Colonic mucosa (tissue), 4 donors: ENCODE measurements at regions not wholly inside any gene's neighbourhood (a gene's known extent, or its start where the extent isn't known, plus 50 kb on each side); places are given as distances from the start of the nearest gene placed in this dataset.

Experiments
- DNase-seq: peaks from one replicate; pipeline ENCODE4 v3.0.0-alpha.2; 2020
- H3K27ac ChIP-seq: fragments of 200-600 bp; one replicate; pipeline ENCODE4 v1.8.0; 2021
- H3K27me3 ChIP-seq: fragments of 200-600 bp; one replicate; pipeline ENCODE4 v1.8.0; 2021
- H3K36me3 ChIP-seq: fragments of 200-600 bp; one replicate; pipeline ENCODE4 v1.8.0; 2021
- H3K4me1 ChIP-seq: fragments of 200-600 bp; one replicate; pipeline ENCODE4 v1.8.0; 2021; ENCODE audit warnings: mild to moderate bottlenecking
- H3K4me3 ChIP-seq: fragments of 200-600 bp; one replicate; pipeline ENCODE4 v1.8.0; 2021
- H3K9ac ChIP-seq, 2 donors: one replicate each; pipeline ENCODE4 v1.7.0; 2013; ENCODE audit warnings: control low read depth in 2 of 2, low read depth in 2 of 2, low read length in 2 of 2
- H3K9me3 ChIP-seq: fragments of 200-600 bp; one replicate; pipeline ENCODE4 v1.8.0; 2021
- intact Hi-C: fragments of 100-400 bp; cut with DNase I; formaldehyde crosslinking; loops from one replicate; pipeline ENCODE4 v1.14.1; 2022
- TF ChIP-seq, protein P1 (sequence below): fragments of 200-600 bp; IDR thresholded peaks from one replicate; pipeline ENCODE4 v1.8.0; 2022; ENCODE audit warnings: antibody characterized with exemption, mild to moderate bottlenecking
- donor health status: healthy.
- donor health status: DM: no; HTN: no; CAD: no.
- donor health status: DM: no; HTN: no; CAD: no.

DNA sequence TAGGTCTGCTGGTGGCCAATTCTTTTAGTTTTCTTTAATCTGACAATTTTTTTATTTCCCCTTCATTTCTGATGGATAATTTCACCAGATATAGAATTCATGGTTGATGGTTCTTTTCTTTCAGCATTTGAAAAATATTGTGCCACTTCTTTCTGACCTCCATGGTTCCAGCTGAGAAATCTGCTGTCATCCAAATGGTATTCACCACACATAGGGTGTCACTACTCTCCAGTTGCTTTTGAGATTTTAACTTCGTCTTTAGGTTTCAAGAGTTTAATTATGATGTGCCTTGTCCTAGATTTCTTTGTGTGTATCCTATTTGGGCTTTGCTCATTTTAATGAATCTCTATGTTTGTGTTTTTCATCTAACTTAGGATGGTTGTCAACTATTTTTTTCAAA, 488.6 kb upstream of the HS6ST1 start:
- TF ChIP-seq, protein P1, sequence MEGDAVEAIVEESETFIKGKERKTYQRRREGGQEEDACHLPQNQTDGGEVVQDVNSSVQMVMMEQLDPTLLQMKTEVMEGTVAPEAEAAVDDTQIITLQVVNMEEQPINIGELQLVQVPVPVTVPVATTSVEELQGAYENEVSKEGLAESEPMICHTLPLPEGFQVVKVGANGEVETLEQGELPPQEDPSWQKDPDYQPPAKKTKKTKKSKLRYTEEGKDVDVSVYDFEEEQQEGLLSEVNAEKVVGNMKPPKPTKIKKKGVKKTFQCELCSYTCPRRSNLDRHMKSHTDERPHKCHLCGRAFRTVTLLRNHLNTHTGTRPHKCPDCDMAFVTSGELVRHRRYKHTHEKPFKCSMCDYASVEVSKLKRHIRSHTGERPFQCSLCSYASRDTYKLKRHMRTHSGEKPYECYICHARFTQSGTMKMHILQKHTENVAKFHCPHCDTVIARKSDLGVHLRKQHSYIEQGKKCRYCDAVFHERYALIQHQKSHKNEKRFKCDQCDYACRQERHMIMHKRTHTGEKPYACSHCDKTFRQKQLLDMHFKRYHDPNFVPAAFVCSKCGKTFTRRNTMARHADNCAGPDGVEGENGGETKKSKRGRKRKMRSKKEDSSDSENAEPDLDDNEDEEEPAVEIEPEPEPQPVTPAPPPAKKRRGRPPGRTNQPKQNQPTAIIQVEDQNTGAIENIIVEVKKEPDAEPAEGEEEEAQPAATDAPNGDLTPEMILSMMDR: no peak
- Histone ChIP-seq H3K4me1 (no peaks in the 10 kb centered on the region), H3K9ac (no peak overlapping the region), H3K36me3 (no peaks in the 10 kb centered on the region), H3K27ac (no peak overlapping the region), H3K27me3 (no peaks in the 10 kb centered on the region), H3K4me3 (no peak overlapping the region), H3K9me3 (no peaks in the 10 kb centered on the region)
- DNase-seq: no peak
- intact Hi-C loops: no loop called here

DNA sequence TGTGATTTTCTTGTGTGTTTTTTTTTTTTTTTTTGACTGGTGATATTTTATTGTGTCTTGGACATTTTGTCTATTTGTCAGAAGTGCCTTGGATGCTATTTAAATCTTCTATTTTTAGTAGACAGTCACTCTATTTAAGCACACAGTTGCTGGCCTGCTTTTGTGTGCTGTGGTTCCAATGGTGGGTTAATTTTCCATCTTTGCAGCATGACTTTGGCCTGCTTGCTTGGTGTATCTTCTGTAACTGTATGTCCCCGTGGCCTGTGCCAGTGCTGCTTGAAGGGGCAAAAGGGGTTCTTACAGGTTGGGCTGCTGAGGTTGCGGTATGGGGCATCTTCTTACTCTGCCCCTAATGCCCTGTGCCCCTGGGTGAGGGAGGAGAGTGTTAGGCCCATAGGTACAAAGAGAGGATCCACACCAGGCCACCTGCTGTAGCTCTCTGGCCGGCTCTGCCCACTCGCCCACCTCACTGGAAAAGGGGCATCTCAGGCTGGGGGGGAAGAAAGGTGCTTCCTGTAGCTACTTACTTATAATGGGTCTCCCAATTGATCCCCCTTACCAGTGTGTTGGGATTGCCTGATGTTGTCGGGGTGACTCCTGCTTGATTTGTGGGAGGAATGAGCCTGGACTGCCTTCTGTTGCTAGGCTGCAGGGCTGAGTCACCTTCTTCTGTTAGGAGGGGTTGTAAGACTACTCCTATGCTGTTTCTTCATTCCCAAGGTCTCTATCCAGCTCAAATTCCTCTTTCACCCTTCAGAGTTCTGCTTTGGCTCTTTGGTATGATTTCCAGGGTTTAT, 490.0 kb upstream of the HS6ST1 start:
- H3K27me3 ChIP-seq: no peaks in the 10 kb centered on the region
- DNase-seq: no peak
- H3K9ac ChIP-seq: no peak overlapping the region
- H3K4me3 ChIP-seq: no peak overlapping the region
- no peak overlapping the region for H3K27ac ChIP-seq
- H3K36me3 ChIP-seq: no peaks in the 10 kb centered on the region
- H3K9me3 ChIP-seq: no peaks in the 10 kb centered on the region
- no peaks in the 10 kb centered on the region for H3K4me1 ChIP-seq
- intact Hi-C loops: no loop called here
- TF ChIP-seq, protein P1: no peak

DNA sequence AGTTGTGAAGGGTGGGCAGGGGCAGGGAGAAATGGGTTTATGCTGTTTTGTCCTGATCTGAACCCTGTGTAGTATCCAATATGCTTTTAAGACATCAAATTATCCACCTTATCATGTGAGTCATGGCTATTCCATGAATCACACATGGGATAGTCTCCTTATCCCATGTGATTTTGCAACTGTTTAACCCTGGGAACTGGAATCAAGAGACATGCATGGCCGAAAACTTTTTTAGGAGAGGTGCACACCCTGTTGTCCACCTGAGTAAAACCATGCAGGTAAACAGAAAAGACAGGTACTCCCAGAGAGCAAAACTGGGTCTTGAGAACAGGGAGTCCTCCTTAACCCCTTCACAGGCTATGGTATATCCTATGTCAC, 490.6 kb upstream of the HS6ST1 start:
- intact Hi-C loops: no loop called here
- Histone ChIP-seq H3K9ac (no peak overlapping the region), H3K4me3 (no peak overlapping the region), H3K9me3 (no peaks in the 10 kb centered on the region), H3K27ac (no peak overlapping the region), H3K27me3 (no peaks in the 10 kb centered on the region), H3K36me3 (no peaks in the 10 kb centered on the region), H3K4me1 (no peaks in the 10 kb centered on the region)
- no peak for DNase-seq
- TF ChIP-seq, protein P1: no peak

DNA sequence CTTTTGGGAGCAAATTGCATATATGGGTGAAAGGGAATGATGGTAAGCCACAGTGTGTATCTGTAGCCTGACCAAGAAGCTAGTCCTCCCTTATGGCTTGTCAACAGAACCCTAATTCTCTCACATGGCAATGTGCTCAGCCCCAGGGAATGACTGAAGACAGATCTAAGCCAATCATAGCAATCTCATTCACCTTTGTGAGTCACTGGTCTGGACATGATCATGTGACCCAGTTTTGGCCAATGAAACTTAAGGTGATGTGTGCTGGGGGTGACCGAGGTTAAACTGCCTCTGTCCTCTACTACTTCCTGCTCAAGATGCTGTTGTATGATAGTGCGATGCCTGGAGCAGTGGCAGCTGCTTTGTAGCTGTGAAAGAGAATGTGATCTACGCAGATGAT, 491.2 kb upstream of the HS6ST1 start:
- no peaks in the 10 kb centered on the region for H3K9me3 ChIP-seq
- no peaks in the 10 kb centered on the region for H3K27me3 ChIP-seq
- no peaks in the 10 kb centered on the region for H3K4me1 ChIP-seq
- no peaks in the 10 kb centered on the region for H3K36me3 ChIP-seq
- intact Hi-C loops: no loop called here
- no peak overlapping the region for H3K9ac ChIP-seq
- TF ChIP-seq, protein P1: no peak
- H3K4me3 ChIP-seq: no peak overlapping the region
- no peak for DNase-seq
- no peak overlapping the region for H3K27ac ChIP-seq

GRCh38 chr2:128812183-128812940, 493.7 kb upstream of the HS6ST1 start:
- Histone ChIP-seq H3K9me3 (no peaks in the 10 kb centered on the region), H3K9ac (no peak overlapping the region), H3K36me3 (no peaks in the 10 kb centered on the region), H3K27me3 (no peaks in the 10 kb centered on the region), H3K27ac (no peak overlapping the region), H3K4me1 (no peaks in the 10 kb centered on the region), H3K4me3 (no peak overlapping the region)
- TF ChIP-seq, protein P1: no peak
- DNase-seq: no peak
- intact Hi-C loops: no loop called here
